Tibial nerve (tissue), 4 donors: ENCODE measurements at regions not wholly inside any gene's neighbourhood (a gene's known extent, or its start where the extent isn't known, plus 50 kb on each side); places are given as distances from the start of the nearest gene placed in this dataset.

Experiments used
- DNase-seq, 2 donors: peaks; one replicate each; pipeline ENCODE4 v3.0.0-alpha.2; 2019; ENCODE audit warnings: low spot score in 2 of 2
- H3K27ac ChIP-seq, 4 donors: fragments of 200-600 bp; sonication (generic) in 3 of 4; one replicate each; pipeline ENCODE4 v1.5.1; 2017 to 2019; ENCODE audit warnings: mild to moderate bottlenecking in 1 of 4
- H3K27me3 ChIP-seq, 2 donors: fragments of 200-600 bp; sonication (generic) in 1 of 2; one replicate each; pipeline versions ENCODE4 v1.5.1 to v1.6.0; 2017 to 2019
- H3K36me3 ChIP-seq, 3 donors: fragments of 200-600 bp; sonication (generic); one replicate each; pipeline ENCODE4 v1.5.1; 2018 to 2019
- H3K4me1 ChIP-seq, 4 donors: fragments of 200-600 bp; sonication (generic) in 3 of 4; one replicate each; pipeline ENCODE4 v1.5.1; 2017 to 2019
- H3K4me3 ChIP-seq, 4 donors: fragments of 200-600 bp; sonication (generic) in 3 of 4; one replicate each; pipeline ENCODE4 v1.5.1; 2017 to 2019; ENCODE audit warnings: mild to moderate bottlenecking in 1 of 4, moderate library complexity in 1 of 4
- H3K9me3 ChIP-seq, 4 donors: fragments of 200-600 bp; sonication (generic) in 3 of 4; one replicate each; pipeline ENCODE4 v1.5.1; 2017 to 2019
- EP300 ChIP-seq, 2 donors: sonication (generic); formaldehyde crosslinking; IDR thresholded peaks; one replicate each; pipeline ENCODE4 v1.6.1; 2017; ENCODE audit warnings: antibody characterized with exemption in 2 of 2, mild to moderate bottlenecking in 1 of 2
- POLR2A ChIP-seq, 2 donors: fragments of 450-650 bp; IDR thresholded peaks; one replicate each; pipeline ENCODE4 v1.6.1; 2017; ENCODE audit warnings: antibody characterized with exemption in 2 of 2, mild to moderate bottlenecking in 2 of 2, moderate library complexity in 2 of 2
- WGBS, 2 donors: methylation state at CpG; one replicate each; pipeline ENCODE4 v1.1.5; 2018; 5-methylcytosine and 5-hydroxymethylcytosine counted together
- TF ChIP-seq, protein P1 (sequence below), 5 experiments: fragments of 200-600 bp in 3 of 5; fragments of 450-650 bp in 2 of 5; sonication (generic) in 3 of 5; IDR thresholded peaks; one replicate each; pipeline ENCODE4 v1.5.1; 2016 to 2019; ENCODE audit warnings: antibody characterized with exemption in 5 of 5, mild to moderate bottlenecking in 3 of 5, moderate library complexity in 2 of 5

DNA sequence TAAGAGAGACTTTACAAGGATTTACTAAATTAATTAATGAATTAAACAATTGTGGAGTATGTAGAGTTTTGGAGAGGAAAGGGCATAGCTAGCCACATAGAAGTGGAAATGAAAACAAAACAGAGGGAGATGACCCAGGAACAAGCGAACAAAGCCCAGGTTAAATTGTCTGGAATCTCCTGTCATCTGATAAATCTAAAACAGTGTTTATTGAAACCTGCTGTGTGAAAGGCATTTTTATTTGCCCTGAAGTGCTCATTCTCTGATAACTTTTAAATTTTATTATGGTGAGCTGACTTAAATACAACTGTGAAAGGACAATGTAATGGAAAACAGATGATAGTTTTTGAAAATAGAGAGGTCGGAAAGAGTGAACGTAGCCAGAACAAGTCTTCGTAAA, 682.8 kb upstream of the KIRREL3 start:
- DNase-seq: no peak
- no peaks in the 10 kb centered on the region for H3K9me3 ChIP-seq
- H3K4me1 ChIP-seq: no peaks in the 10 kb centered on the region
- no peak overlapping the region for H3K4me3 ChIP-seq
- no peak overlapping the region for H3K27ac ChIP-seq
- no peaks in the 10 kb centered on the region for H3K27me3 ChIP-seq
- no peaks in the 10 kb centered on the region for H3K36me3 ChIP-seq
- WGBS, 2 donors: 54 to 67% methylated on average over 4 of the region's 4 CpGs
- TF ChIP-seq EP300 (IDR thresholded peaks at IDR 0.05): no peak
- TF ChIP-seq, protein P1, sequence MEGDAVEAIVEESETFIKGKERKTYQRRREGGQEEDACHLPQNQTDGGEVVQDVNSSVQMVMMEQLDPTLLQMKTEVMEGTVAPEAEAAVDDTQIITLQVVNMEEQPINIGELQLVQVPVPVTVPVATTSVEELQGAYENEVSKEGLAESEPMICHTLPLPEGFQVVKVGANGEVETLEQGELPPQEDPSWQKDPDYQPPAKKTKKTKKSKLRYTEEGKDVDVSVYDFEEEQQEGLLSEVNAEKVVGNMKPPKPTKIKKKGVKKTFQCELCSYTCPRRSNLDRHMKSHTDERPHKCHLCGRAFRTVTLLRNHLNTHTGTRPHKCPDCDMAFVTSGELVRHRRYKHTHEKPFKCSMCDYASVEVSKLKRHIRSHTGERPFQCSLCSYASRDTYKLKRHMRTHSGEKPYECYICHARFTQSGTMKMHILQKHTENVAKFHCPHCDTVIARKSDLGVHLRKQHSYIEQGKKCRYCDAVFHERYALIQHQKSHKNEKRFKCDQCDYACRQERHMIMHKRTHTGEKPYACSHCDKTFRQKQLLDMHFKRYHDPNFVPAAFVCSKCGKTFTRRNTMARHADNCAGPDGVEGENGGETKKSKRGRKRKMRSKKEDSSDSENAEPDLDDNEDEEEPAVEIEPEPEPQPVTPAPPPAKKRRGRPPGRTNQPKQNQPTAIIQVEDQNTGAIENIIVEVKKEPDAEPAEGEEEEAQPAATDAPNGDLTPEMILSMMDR (IDR thresholded peaks at IDR 0.05): no peak
- TF ChIP-seq POLR2A (IDR thresholded peaks at IDR 0.05): no peak

DNA sequence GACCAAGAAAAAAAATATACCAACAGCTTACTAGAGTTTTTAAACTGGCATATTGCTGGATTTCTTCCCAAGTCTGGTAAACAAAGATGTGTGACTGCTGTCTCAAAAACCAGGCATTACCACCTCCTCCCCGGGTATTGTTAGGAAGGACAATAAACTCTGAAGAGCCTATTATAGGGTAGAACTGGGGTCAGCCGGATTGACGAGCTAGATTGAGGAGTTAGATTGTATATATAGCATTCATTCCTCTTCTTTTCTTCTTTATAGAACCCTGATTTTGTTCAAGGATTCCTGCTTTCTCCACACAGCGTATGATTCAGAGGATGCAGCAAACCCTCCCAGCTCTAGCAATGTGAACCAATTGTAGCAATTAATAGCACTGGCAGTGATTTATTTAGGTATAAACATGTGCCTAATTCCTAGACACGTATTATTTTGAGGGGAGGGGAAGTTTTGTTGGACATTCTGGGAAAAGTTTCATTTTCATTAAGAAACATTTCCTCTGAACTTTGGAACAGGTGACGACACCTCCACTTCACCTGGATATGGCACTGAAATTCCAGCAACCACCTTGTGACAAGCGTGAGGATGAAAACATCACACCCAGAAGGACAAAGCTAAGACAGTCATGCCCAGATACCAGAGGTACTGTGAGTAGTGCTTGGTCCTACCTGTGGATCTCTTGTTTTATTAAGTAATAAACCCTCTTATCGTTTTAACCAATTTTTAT, 679.4 kb upstream of the KIRREL3 start:
- H3K4me3 ChIP-seq: no peak overlapping the region
- 68 to 73% methylated on average over 8 of the region's 8 CpGs for WGBS, 2 donors
- H3K27ac ChIP-seq: no peak overlapping the region
- no peaks in the 10 kb centered on the region for H3K9me3 ChIP-seq
- no peaks in the 10 kb centered on the region for H3K36me3 ChIP-seq
- H3K27me3 ChIP-seq: no peaks in the 10 kb centered on the region
- no peaks in the 10 kb centered on the region for H3K4me1 ChIP-seq
- DNase-seq: no peak
- TF ChIP-seq EP300 (IDR thresholded peaks at IDR 0.05) (no peak), POLR2A (IDR thresholded peaks at IDR 0.05) (no peak)
- TF ChIP-seq, protein P1 (IDR thresholded peaks at IDR 0.05): no peak

DNA sequence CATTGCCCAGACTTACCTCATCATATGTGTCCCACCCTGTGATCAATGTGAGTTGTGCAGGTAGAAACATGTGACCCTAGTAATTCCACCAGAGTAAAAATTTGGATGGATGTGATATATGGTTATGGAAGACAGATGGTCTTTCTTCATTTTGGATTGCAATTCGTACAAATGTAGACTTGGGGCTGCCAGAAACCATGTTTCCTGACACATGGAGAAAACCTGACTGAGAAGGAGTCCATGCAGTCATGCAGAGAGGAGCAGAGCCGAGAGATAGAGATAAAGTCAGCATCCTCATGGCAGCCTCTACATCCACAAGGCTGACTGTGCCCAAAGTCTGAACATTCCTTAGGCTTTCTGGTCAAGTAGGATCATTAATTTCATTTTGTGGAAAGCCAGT, 678.1 kb upstream of the KIRREL3 start:
- no peaks in the 10 kb centered on the region for H3K36me3 ChIP-seq
- H3K9me3 ChIP-seq: no peaks in the 10 kb centered on the region
- no peak overlapping the region for H3K27ac ChIP-seq
- TF ChIP-seq, protein P1 (IDR thresholded peaks at IDR 0.05): no peak
- TF ChIP-seq EP300 (IDR thresholded peaks at IDR 0.05): no peak
- TF ChIP-seq POLR2A (IDR thresholded peaks at IDR 0.05): no peak
- H3K4me3 ChIP-seq: no peak overlapping the region
- no peaks in the 10 kb centered on the region for H3K4me1 ChIP-seq
- no peaks in the 10 kb centered on the region for H3K27me3 ChIP-seq
- WGBS, 2 donors: 78 to 85% methylated on average over 2 of the region's 2 CpGs
- DNase-seq: no peak

DNA sequence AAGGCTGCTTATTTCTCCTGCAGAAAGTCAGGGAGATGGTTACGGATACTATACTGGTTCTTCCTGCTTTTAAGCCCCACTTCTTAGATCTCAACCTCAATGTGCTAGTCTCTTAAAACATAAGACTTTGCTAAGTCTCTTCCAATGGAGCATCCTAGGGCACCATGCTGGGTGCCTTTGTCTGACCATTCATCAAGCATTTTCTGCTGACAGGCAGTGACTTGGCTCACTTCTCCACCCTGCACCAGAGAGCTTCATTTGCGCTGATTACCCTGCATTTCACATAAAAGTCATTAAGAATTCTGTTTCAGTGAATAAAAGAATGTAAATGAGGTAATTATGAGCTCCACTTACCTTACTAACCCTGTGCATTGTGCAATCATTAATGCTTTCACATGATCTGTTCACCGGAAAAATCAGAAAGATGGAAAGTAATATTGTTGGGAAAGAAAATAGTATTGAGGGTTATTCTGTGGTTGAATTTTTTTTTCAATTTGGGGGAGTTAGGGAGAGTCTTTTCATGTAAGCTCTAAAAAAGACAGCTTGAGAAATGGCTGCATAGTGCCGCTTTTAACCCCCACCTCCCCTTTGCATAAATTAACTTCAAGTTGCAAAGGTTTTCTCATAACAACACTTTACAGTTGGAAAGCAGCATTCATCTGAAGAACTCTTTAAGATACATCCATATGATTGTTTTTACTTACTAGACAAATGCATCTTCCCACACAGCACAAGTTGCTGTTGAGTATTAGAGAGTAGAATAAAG, 677.3 kb upstream of the KIRREL3 start:
- Histone ChIP-seq H3K27ac (no peak overlapping the region), H3K4me1 (no peaks in the 10 kb centered on the region), H3K9me3 (no peaks in the 10 kb centered on the region), H3K4me3 (no peak overlapping the region), H3K27me3 (no peaks in the 10 kb centered on the region), H3K36me3 (no peaks in the 10 kb centered on the region)
- WGBS, 2 donors: 87 to 92% methylated on average over 4 of the region's 4 CpGs
- TF ChIP-seq EP300 (IDR thresholded peaks at IDR 0.05): no peak
- TF ChIP-seq POLR2A (IDR thresholded peaks at IDR 0.05): no peak
- TF ChIP-seq, protein P1 (IDR thresholded peaks at IDR 0.05): no peak
- DNase-seq: no peak

DNA sequence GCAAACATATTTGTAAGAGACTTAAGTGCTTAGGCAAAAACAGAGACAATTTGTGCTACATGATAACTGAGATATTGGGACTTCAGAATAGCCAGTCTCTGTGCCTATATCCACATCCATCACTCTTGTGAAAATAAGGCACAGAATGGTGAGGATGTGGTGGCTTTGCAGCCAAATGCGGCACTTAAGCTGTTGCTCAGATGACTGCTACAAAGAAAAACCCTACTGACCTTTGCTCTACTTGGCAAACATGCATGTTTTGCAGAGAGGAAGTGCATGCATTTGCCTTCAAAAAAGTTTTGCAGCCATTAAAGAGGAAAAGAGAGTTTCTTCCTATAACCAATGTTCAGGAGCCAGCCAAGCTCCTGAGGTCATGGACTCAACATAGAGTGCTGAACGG, 675.0 kb upstream of the KIRREL3 start:
- TF ChIP-seq EP300 (IDR thresholded peaks at IDR 0.05): no peak
- no peaks in the 10 kb centered on the region for H3K9me3 ChIP-seq
- H3K4me3 ChIP-seq: no peak overlapping the region
- 24 to 33% methylated on average over 2 of the region's 2 CpGs for WGBS, 2 donors
- H3K27me3 ChIP-seq: no peaks in the 10 kb centered on the region
- no peaks in the 10 kb centered on the region for H3K4me1 ChIP-seq
- no peak overlapping the region for H3K27ac ChIP-seq
- no peaks in the 10 kb centered on the region for H3K36me3 ChIP-seq
- DNase-seq: no peak
